ENCODE measurements at regions not wholly inside any gene's neighbourhood (a gene's known extent, or its start where the extent isn't known, plus 50 kb on each side); places are given as distances from the start of the nearest gene placed in this dataset.

- Histone ChIP-seq H3K27me3 (ENCODE audit: control insufficient read depth in 1 of 2, insufficient read depth in 2 of 2, low read length in 2 of 2) (no peaks in the 10 kb centered on the region), H3K27ac (ENCODE audit: low read depth in 2 of 2, low read length in 1 of 2) (no peak overlapping the region), H3K36me3 (ENCODE audit: control insufficient read depth in 2 of 2, insufficient read depth in 2 of 2, low read length in 1 of 2) (no peaks in the 10 kb centered on the region), H3K9me3 (ENCODE audit: control insufficient read depth in 2 of 2, insufficient read depth in 1 of 2, low read depth in 1 of 2, low read length in 1 of 2) (no peaks in the 10 kb centered on the region), H3K4me1 (ENCODE audit: control insufficient read depth in 2 of 2, insufficient read depth in 2 of 2, low read length in 1 of 2) (no peaks in the 10 kb centered on the region), H3K4me3 (ENCODE audit: low read depth in 1 of 2, low read length in 2 of 2) (no peak overlapping the region)
- WGBS, 2 donors: 67 to 77% methylated on average over 4 of the region's 4 CpGs
Measured at GRCh38 chr2:67922080-67922785, 140.6 kb downstream of the C1D start.

GRCh38 chr2:67923696-67924095 is 139.1 kb downstream of the C1D start:
- Histone ChIP-seq H3K4me3 (ENCODE audit: low read depth in 1 of 2, low read length in 2 of 2) (no peak overlapping the region), H3K27me3 (ENCODE audit: control insufficient read depth in 1 of 2, insufficient read depth in 2 of 2, low read length in 2 of 2) (no peaks in the 10 kb centered on the region), H3K4me1 (ENCODE audit: control insufficient read depth in 2 of 2, insufficient read depth in 2 of 2, low read length in 1 of 2) (no peaks in the 10 kb centered on the region), H3K27ac (ENCODE audit: low read depth in 2 of 2, low read length in 1 of 2) (no peak overlapping the region), H3K9me3 (ENCODE audit: control insufficient read depth in 2 of 2, insufficient read depth in 1 of 2, low read depth in 1 of 2, low read length in 1 of 2) (no peaks in the 10 kb centered on the region), H3K36me3 (ENCODE audit: control insufficient read depth in 2 of 2, insufficient read depth in 2 of 2, low read length in 1 of 2) (no peaks in the 10 kb centered on the region)
- 29 to 38% methylated on average over 4 of the region's 4 CpGs for WGBS, 2 donors

GRCh38 chr2:67927501-67927900 is 135.3 kb downstream of the C1D start:
- no peaks in the 10 kb centered on the region for H3K27me3 ChIP-seq (ENCODE audit: control insufficient read depth in 1 of 2, insufficient read depth in 2 of 2, low read length in 2 of 2)
- no peak overlapping the region for H3K4me3 ChIP-seq (ENCODE audit: low read depth in 1 of 2, low read length in 2 of 2)
- no peaks in the 10 kb centered on the region for H3K9me3 ChIP-seq (ENCODE audit: control insufficient read depth in 2 of 2, insufficient read depth in 1 of 2, low read depth in 1 of 2, low read length in 1 of 2)
- WGBS, 2 donors: 67 to 71% methylated on average over 3 of the region's 3 CpGs
- H3K36me3 ChIP-seq (ENCODE audit: control insufficient read depth in 2 of 2, insufficient read depth in 2 of 2, low read length in 1 of 2): no peaks in the 10 kb centered on the region
- H3K27ac ChIP-seq (ENCODE audit: low read depth in 2 of 2, low read length in 1 of 2): no peak overlapping the region
- no peaks in the 10 kb centered on the region for H3K4me1 ChIP-seq (ENCODE audit: control insufficient read depth in 2 of 2, insufficient read depth in 2 of 2, low read length in 1 of 2)

- WGBS, 2 donors: 75 to 76% methylated on average over 3 of the region's 3 CpGs
- Histone ChIP-seq H3K27ac (ENCODE audit: low read depth in 2 of 2, low read length in 1 of 2) (no peak overlapping the region), H3K36me3 (ENCODE audit: control insufficient read depth in 2 of 2, insufficient read depth in 2 of 2, low read length in 1 of 2) (no peaks in the 10 kb centered on the region), H3K4me1 (ENCODE audit: control insufficient read depth in 2 of 2, insufficient read depth in 2 of 2, low read length in 1 of 2) (no peaks in the 10 kb centered on the region), H3K27me3 (ENCODE audit: control insufficient read depth in 1 of 2, insufficient read depth in 2 of 2, low read length in 2 of 2) (no peaks in the 10 kb centered on the region), H3K4me3 (ENCODE audit: low read depth in 1 of 2, low read length in 2 of 2) (no peak overlapping the region), H3K9me3 (ENCODE audit: control insufficient read depth in 2 of 2, insufficient read depth in 1 of 2, low read depth in 1 of 2, low read length in 1 of 2) (no peaks in the 10 kb centered on the region)
Measured at GRCh38 chr2:67930156-67930555, 132.6 kb downstream of the C1D start.

- Histone ChIP-seq H3K4me3 (ENCODE audit: low read depth in 1 of 2, low read length in 2 of 2) (no peak overlapping the region), H3K4me1 (ENCODE audit: control insufficient read depth in 2 of 2, insufficient read depth in 2 of 2, low read length in 1 of 2) (no peaks in the 10 kb centered on the region), H3K27ac (ENCODE audit: low read depth in 2 of 2, low read length in 1 of 2) (no peak overlapping the region), H3K9me3 (ENCODE audit: control insufficient read depth in 2 of 2, insufficient read depth in 1 of 2, low read depth in 1 of 2, low read length in 1 of 2) (no peaks in the 10 kb centered on the region), H3K36me3 (ENCODE audit: control insufficient read depth in 2 of 2, insufficient read depth in 2 of 2, low read length in 1 of 2) (no peaks in the 10 kb centered on the region), H3K27me3 (ENCODE audit: control insufficient read depth in 1 of 2, insufficient read depth in 2 of 2, low read length in 2 of 2) (no peaks in the 10 kb centered on the region)
- 94 to 99% methylated on average over 3 of the region's 3 CpGs for WGBS, 2 donors
Measured at GRCh38 chr2:67936969-67937368, 125.8 kb downstream of the C1D start.

- Histone ChIP-seq H3K36me3 (ENCODE audit: control insufficient read depth in 2 of 2, insufficient read depth in 2 of 2, low read length in 1 of 2) (no peaks in the 10 kb centered on the region), H3K27ac (ENCODE audit: low read depth in 2 of 2, low read length in 1 of 2) (no peak overlapping the region), H3K27me3 (ENCODE audit: control insufficient read depth in 1 of 2, insufficient read depth in 2 of 2, low read length in 2 of 2) (no peaks in the 10 kb centered on the region), H3K9me3 (ENCODE audit: control insufficient read depth in 2 of 2, insufficient read depth in 1 of 2, low read depth in 1 of 2, low read length in 1 of 2) (no peaks in the 10 kb centered on the region), H3K4me3 (ENCODE audit: low read depth in 1 of 2, low read length in 2 of 2) (no peak overlapping the region), H3K4me1 (ENCODE audit: control insufficient read depth in 2 of 2, insufficient read depth in 2 of 2, low read length in 1 of 2) (no peaks in the 10 kb centered on the region)
- 49 to 70% methylated on average over 2 of the region's 2 CpGs for WGBS, 2 donors
Measured at GRCh38 chr2:67938053-67938452, 124.8 kb downstream of the C1D start.

- Histone ChIP-seq H3K27me3 (ENCODE audit: control insufficient read depth in 1 of 2, insufficient read depth in 2 of 2, low read length in 2 of 2) (no peaks in the 10 kb centered on the region), H3K4me1 (ENCODE audit: control insufficient read depth in 2 of 2, insufficient read depth in 2 of 2, low read length in 1 of 2) (no peaks in the 10 kb centered on the region), H3K27ac (ENCODE audit: low read depth in 2 of 2, low read length in 1 of 2) (no peak overlapping the region), H3K4me3 (ENCODE audit: low read depth in 1 of 2, low read length in 2 of 2) (no peak overlapping the region), H3K9me3 (ENCODE audit: control insufficient read depth in 2 of 2, insufficient read depth in 1 of 2, low read depth in 1 of 2, low read length in 1 of 2) (no peaks in the 10 kb centered on the region), H3K36me3 (ENCODE audit: control insufficient read depth in 2 of 2, insufficient read depth in 2 of 2, low read length in 1 of 2) (no peaks in the 10 kb centered on the region)
- WGBS, 2 donors: 92 to 93% methylated on average over 4 of the region's 4 CpGs
Measured at GRCh38 chr2:67945056-67945455, 117.7 kb downstream of the C1D start.

- no peaks in the 10 kb centered on the region for H3K36me3 ChIP-seq (ENCODE audit: control insufficient read depth in 2 of 2, insufficient read depth in 2 of 2, low read length in 1 of 2)
- H3K27me3 ChIP-seq (ENCODE audit: control insufficient read depth in 1 of 2, insufficient read depth in 2 of 2, low read length in 2 of 2): no peaks in the 10 kb centered on the region
- no peak overlapping the region for H3K27ac ChIP-seq (ENCODE audit: low read depth in 2 of 2, low read length in 1 of 2)
- 59 to 62% methylated on average over 4 of the region's 4 CpGs for WGBS, 2 donors
- H3K4me1 ChIP-seq (ENCODE audit: control insufficient read depth in 2 of 2, insufficient read depth in 2 of 2, low read length in 1 of 2): no peaks in the 10 kb centered on the region
- H3K4me3 ChIP-seq (ENCODE audit: low read depth in 1 of 2, low read length in 2 of 2): no peak overlapping the region
- H3K9me3 ChIP-seq (ENCODE audit: control insufficient read depth in 2 of 2, insufficient read depth in 1 of 2, low read depth in 1 of 2, low read length in 1 of 2): no peaks in the 10 kb centered on the region
Measured at GRCh38 chr2:67945940-67946339, 116.9 kb downstream of the C1D start.

- Histone ChIP-seq H3K4me1 (ENCODE audit: control insufficient read depth in 2 of 2, insufficient read depth in 2 of 2, low read length in 1 of 2) (no peaks in the 10 kb centered on the region), H3K36me3 (ENCODE audit: control insufficient read depth in 2 of 2, insufficient read depth in 2 of 2, low read length in 1 of 2) (no peaks in the 10 kb centered on the region), H3K27ac (ENCODE audit: low read depth in 2 of 2, low read length in 1 of 2) (no peak overlapping the region), H3K9me3 (ENCODE audit: control insufficient read depth in 2 of 2, insufficient read depth in 1 of 2, low read depth in 1 of 2, low read length in 1 of 2) (no peaks in the 10 kb centered on the region), H3K4me3 (ENCODE audit: low read depth in 1 of 2, low read length in 2 of 2) (no peak overlapping the region), H3K27me3 (ENCODE audit: control insufficient read depth in 1 of 2, insufficient read depth in 2 of 2, low read length in 2 of 2) (no peaks in the 10 kb centered on the region)
Measured at GRCh38 chr2:67948057-67948456, 114.7 kb downstream of the C1D start.

- no peak overlapping the region for H3K4me3 ChIP-seq (ENCODE audit: low read depth in 1 of 2, low read length in 2 of 2)
- H3K9me3 ChIP-seq (ENCODE audit: control insufficient read depth in 2 of 2, insufficient read depth in 1 of 2, low read depth in 1 of 2, low read length in 1 of 2): no peaks in the 10 kb centered on the region
- no peaks in the 10 kb centered on the region for H3K27me3 ChIP-seq (ENCODE audit: control insufficient read depth in 1 of 2, insufficient read depth in 2 of 2, low read length in 2 of 2)
- WGBS, 2 donors: 95 to 97% methylated on average over 4 of the region's 4 CpGs
- no peak overlapping the region for H3K27ac ChIP-seq (ENCODE audit: low read depth in 2 of 2, low read length in 1 of 2)
- H3K36me3 ChIP-seq (ENCODE audit: control insufficient read depth in 2 of 2, insufficient read depth in 2 of 2, low read length in 1 of 2): no peaks in the 10 kb centered on the region
- H3K4me1 ChIP-seq (ENCODE audit: control insufficient read depth in 2 of 2, insufficient read depth in 2 of 2, low read length in 1 of 2): no peaks in the 10 kb centered on the region
Measured at GRCh38 chr2:67948506-67948905, 114.3 kb downstream of the C1D start.

Data from esophagus (tissue), 2 donors.